ENCODE measurements at regions not wholly inside any gene's neighbourhood (a gene's known extent, or its start where the extent isn't known, plus 50 kb on each side); places are given as distances from the start of the nearest gene placed in this dataset.

DNA sequence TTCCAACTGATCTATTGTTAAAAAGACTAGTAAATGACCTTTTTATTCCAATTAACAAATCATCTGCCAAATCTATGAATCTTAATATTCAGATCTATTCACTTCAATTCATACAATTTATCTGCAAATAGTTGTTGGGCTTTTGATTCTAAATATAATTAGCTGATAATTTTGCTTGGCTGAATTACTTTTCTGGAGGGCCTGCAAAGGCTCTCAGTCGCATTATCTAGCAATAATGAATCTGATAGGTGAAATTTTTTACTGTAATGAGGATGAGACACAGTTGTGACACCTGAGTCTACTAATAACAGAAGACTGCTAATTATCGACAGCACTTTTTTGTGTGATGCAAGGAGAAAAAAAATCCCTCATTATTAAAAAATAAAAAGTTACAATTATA, 565.1 kb downstream of the ZEB2 start:
- DNase-seq (ENCODE audit: low spot score), result no peak

DNA sequence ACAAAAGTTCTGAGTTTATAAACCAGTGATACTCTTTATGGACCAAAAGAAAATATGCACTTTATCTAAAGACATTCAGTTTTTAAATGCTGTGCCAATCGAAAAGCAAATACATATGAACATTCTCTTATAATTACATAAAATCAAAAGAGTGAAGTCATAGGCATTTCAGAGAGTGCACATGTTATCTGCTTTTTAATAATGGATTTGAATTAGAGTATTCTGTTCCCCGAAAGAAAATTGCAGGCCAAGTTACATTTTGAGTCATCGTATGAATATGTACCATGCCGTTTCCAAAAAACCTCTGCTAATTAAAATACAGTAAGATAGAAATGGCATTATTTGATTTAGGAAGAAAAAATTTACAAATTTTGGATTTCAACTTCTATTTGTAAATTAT, 565.7 kb downstream of the ZEB2 start:
- DNase-seq (ENCODE audit: low spot score), result no peak

DNA sequence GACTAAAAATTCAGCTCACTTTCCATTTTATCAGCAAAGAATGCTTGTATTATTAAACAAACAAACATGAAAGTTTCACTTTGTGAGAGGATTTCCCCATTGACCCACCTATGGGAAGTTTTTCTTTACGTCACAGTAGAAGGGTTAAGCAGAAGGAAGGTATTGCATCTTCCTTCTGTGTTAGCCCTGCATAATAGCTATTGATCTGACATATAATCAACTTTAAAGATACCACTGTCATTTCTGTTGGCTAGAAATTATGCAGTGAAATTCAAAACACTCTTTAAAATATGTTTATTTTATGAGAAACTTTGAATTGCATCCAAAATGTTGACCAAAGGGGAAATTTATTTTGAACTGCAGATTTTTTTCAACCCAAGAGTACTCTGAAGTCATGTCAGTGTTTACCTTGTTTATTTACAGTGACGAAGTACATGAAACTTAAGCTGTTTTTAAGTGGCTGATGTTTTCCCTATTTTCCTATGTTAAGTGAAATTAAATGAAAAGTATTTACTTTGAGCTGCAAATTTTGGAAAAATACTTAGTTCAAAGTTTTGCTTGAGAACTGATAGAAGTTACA, 566.4 kb downstream of the ZEB2 start:
- no peak for DNase-seq (ENCODE audit: low spot score)

DNA sequence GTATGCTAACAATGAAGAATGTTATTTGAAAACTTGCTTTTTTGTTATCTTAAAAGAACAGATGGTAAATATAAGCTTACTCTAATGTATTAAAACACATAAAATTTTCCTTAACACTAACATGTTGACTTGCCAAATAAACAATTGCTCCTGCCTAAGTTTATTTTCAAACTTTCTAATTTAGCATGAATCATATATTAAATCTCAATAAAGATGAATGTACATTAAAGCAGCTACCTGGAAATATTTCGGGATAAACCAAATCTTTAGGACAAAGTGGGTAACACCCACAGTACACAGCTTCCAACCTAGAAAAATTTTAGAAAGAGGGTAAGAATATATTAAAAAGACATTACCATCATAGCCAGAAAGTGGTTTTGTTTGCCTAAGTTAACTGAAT, 567.4 kb downstream of the ZEB2 start:
- DNase-seq (ENCODE audit: low spot score), result no peak

DNA sequence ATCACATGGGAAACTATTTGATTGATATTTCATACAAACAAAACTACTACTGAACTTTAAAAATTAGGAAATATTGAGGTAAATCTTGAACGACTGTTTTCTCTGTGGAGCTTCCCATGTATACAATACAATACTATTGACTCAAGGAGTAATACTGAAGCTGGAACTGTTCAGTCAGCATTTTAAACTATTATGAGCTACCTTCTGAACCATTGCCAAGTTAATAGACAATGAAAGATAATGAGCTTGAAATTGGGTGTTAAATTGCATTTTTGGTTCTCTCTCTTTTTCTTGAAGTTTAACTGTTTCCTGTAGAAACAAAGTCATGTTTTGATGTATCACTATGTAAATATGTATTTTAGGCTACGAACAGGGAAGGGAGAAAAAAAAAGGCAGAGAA, 569.2 kb downstream of the ZEB2 start:
- DNase-seq (ENCODE audit: low spot score), result no peak

DNA sequence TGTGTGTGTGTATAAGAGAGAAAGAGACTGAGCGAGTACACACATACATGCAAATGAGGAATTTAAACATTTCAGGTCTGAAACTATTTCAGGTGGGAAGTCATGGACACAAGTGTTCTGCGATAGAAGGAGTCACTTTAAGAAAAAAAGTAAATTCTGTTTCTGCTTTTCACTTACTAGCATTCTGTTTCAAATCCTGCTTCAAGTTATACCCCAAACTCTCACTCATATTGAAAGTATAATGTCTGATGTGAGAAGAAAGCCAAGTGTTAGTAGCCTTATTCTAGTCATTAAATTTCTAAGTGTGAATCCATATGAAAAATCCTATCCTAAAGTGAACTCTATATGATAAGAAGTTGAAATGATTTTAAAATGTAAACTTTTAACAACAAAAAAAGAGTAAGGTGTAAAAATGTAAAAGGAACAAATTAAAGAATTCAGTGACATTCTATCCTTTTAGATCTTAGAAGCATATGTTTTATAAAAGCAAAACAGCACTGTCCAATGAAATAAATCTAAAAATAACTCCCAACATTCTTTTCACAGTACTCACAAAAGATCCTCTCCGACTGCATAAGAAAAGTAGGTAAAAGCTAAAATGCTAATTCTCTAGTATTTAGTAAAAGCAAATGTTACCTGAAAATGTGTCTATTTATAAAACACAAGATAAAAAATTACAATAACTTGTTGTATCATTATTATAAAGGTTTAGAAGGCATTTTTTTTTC, 570.6 kb downstream of the ZEB2 start:
- DNase-seq (ENCODE audit: low spot score), result no peak

DNA sequence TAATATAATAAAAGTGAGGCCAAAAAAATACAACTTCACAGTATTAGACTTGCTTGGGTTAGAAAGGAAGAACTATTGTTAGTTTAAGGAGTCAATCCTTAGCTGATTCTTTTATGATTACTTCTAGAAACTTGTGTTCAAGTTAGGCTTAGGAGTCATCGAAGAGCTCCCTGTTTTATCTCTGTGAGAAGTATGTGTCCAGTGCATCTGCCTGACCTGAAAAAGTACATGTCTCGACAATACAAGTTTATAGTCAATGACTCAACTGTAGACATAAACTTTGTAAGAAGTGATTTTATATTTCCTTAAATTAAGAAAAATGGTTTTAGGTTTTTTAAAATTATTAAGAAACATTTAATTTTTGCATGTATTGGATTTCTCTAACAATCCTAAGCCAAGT, 571.2 kb downstream of the ZEB2 start:
- DNase-seq (ENCODE audit: low spot score), result no peak

DNA sequence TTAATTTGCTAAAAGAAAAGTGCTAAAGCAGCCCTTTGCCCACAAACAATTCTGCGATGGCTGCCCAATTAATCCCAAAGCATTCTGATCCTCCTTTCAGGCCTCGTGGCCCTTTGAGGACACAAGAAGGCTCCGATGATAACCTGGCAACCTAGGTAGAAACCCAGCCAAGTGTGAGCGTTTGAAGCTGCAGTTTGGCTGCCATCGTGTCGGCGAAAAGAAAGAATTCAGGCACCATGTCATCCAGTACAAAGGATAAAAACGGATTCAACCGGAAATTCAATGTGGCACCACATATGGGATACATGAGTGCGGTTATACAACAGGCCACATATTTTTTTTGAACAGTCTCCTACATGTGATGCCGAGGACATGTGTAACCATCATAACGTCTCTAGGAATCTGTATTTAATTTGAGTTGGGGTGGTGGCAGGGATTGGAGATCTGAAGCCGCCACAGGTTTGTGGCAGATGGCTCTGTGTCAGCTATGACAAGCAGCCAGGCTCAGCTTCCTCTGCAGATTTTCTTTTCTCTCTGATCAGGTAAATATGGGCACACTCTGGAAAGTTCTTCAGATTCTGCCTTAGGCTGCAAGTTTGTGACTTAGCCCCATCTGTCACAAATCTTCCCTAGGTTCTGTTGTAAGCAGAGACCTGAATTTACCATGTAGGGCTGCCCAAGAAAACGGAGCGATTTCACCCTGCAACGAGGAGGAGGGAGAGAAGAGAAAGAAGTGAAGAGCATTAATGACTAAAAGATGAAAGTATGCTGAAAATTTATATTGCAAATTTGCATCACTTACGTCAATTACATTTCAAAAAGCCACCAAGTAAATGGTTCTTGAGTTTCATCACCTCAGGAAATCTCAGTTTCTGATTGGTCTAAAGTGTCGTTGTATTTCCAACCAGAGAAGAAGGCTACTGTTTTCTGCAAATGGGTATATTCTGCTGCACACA, 573.2 kb downstream of the ZEB2 start:
- no peak for DNase-seq (ENCODE audit: low spot score)

DNA sequence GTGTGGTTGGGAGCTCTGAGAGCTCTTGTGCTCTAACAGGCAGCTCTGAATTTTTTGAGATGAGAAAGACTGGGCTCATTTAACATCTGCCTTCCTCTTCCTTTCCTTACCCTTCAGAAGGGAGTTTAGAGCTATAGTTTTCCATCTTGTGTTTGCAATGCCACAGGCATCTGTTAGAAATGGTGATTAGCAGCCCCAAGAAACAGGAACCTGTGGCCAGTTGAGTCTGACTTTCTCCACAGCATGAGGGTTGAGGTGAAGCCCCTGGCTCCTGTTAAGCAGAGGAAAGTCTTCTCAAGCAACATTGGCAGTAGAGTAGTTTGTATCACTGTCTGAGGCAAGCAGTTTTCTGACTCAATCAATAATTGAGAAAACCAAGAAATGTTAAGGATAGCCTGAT, 577.4 kb downstream of the ZEB2 start:
- no peak for DNase-seq (ENCODE audit: low spot score)

DNA sequence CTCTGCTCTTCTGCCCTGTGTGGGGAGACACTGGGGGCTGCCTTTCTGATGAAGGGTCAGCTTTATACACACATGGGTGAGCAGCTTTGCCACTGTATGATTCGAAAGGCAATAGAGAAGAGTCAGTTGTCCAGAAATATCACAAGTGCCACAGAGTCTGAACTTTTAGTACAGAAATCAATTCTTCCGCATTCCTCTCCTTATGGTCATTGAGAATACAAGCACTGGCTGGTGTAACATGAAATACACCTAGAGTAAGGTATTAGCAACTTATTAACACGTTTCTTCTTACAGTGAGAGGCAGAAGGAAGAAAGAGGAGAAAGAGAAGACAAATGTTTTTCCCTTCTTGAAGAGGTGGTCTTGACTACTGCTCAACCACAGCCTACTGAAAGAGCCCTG, 579.2 kb downstream of the ZEB2 start:
- no peak for DNase-seq (ENCODE audit: low spot score)

DNA sequence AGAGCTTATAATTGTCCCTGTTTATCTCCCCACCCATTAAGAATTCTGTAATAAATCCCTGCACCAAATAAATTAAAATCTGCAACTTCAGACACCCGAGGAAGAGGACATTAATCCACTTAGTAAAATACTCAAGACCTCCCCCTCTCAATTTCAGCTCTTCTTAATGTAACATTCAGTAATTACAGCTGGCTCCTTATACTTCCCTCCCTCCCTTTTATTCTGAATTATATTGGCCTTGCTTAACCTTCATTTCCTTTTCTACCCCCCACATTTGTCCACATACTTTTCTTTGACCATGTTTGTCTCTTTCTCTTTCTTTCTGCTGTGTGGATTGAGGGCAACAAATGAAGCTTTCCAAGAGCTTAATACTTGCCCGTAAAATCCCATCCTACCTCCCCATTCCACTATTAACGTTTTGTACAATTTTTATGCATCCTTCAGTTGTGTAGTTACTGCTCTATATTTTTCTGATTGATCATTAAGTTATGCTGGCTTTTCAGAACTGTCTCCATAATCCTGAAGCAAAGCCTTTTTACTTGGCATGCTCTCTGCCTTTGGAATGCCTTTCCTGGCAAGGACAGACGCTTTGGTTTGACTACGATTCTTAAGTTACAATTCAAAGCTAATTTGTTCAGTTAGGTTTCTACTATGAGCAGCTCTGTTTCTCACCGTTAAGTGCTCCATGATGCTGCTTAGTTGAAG, 580.1 kb downstream of the ZEB2 start:
- DNase-seq (ENCODE audit: low spot score), result no peak

DNA sequence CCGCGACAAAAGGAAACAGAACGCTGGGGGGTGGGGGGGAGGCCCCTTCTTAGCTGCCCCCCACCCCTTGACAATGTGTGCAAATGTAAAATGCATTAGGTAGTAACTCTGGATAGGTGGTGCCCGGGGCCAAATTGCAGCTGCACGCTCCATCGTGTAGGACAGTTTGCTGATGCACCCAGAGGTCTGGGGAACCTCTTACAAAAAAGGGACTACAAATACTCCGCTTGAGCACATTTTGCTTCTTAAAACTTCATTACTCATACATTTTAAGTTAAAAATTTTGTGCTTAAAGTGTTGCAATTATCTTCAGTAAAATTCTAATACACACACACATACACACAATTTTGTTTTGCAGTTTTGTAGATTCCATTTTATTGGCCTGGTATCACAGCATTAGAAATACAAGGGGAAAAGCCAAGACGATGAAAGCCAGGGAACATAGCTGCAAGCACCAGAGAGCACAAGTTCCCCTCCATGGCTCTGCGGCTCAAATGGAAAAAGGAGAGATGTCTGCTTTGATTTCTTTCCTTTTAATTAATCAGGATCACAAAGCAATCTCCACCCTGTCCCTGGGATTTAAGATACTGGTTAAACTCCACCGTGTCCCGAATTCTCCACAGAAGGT, 582.1 kb downstream of the ZEB2 start:
- peak; percentile 16 for DNase-seq (ENCODE audit: low spot score)

DNA sequence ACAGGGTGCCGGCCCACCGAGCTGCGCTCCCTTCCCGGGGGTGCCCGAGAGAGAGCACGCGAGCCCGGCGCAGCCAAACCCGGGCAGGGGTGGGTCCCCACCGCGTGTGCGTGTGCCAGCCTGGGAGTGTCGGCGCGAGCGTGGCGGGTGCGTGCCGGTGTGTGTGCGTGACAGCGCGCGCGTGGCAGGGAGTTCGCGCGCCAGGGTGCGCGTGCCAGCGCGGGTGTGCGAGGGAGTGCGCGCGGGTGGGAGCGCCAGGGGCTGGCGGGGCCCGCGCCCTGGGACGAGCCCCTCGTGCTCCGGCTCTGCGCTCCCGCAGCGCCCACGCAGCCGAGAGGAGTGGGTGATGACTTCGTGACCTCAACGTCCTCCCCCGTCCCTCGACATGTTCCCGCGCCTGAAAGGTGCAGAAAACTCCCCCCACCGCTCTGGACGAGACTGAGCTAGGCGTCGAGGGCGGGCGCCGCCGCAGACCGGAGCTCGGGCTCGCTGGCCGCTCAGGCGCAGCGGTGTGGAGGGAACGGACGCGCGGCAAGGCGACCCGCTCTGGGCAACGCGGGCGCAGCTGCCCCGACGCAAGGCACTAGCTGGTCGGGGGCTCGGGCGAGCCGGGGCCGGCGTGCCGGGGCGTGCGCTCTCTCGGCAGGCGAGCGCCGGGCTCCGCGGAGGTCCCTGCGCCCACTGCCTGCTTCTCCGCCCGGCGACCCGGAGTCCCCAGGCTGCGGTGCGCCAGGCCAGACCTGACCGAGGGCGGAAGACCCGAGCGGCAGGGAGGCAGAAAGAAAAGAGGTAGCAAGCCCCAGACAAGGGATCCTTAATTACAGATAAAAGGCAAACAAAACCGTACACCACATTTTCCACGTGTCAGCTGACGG, 582.8 kb downstream of the ZEB2 start:
- DNase-seq (ENCODE audit: low spot score), result peak; percentile 25

DNA sequence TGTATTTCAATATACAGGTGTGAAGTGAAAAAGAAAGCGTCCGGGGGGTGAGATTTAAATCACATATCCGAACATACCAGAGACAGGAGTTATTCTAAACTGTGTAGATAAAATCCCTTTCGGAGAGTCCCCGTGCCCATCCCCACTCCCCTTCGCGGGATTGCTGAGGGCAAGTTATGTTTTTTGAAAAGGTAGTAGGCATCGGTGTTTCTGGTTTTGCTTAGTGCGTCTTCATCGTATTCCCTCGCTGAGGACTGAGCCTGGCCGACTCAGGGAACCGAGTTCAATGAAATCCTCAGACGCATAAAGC, 583.4 kb downstream of the ZEB2 start:
- no peak for DNase-seq (ENCODE audit: low spot score)

DNA sequence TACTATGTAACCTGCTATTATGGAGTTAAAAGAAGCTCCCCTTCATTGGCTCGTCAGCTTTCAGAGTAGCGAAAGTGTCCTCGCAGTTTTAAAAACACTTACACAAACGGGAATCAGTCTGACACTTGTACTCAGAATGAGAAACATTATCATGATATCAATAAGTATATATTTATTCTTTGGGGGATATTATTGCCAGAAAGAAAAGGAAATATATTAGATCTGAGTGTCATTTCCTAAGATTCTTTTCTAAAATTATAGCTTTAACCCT, 584.5 kb downstream of the ZEB2 start:
- DNase-seq (ENCODE audit: low spot score), result no peak

DNA sequence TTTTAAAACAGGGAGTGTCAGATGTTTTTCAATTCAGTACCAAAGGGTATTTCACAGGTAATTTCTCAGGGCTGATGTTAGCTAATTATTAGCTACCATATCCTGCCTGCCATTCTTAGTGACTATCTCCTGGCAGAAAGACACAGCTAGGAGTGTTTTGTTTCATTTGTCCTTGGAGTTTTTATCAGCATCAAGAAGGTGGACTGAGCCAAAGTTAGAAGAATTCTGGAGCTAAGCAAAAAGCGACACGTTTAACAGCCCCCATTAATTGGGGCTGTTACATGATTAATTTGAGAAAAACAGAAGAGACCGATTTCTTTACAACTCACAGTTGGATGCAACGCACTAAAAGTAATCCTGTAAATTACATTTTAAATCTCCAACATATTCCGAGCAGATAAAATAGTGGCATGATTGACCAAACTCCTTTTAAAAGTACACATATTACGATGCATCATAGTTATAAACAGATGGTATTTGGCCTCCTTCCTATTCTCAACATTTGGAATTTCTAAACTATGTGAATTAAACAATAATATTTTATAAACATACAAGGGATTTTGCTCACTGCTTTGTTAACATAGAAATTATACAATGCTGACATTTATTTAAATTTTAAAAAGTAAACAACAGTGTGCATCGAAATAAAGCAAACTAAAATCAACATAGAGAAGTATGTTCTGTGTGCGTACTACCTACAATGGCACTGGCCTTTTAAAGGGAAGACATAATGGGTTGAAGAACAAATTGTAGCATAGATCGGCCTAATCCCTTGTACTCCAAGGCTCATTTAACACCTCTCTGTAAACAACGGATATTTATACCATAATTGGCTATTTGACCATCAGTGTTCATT, 585.1 kb downstream of the ZEB2 start:
- no peak for DNase-seq (ENCODE audit: low spot score)

DNA sequence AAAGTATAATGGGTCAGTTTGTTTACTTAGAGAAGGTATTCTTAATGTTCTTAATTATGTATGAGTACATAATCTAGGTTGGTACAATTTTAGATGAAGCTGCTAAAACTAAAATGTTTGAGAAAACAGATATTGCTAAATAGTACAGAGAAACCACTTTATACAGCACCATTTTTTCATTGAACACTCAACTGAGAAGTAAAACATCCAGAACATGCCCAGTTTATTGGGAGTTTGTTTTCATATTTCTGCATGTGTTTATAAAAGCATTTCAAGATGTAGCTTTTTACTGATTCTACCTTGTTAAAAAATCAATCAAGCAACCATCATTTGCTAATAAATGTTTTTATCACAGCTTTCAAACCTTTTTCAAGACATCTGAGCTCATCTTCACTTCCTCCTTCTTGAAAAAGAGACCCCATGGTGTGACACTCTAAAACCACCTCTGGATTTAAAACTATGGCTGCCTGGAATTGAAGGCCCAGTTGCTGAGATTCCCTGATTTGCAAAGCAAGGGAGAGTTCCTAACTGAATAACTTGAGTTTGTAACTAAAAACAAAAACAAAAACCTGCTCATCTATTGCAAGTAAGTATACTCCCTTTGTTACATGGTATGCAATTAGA, 585.9 kb downstream of the ZEB2 start:
- DNase-seq (ENCODE audit: low spot score), result no peak

DNA sequence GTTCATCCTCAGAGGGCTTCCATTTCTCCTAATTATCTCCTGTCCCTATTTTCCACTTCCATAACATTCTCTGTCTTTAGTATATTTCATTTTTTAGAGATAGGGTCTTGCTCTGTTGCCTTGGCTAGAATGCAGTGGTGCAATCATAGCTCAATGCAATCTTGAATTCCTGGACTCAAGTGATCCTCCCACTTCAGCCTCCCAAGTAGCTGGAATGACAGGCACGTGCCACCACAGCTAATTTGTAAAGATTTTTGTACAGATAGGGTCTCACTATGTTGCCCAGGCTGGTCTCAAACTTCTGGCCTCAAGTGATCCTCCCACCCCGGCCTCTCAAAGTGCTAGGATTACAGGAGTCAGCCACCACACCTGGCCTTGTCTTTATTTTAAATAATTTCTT, 589.0 kb downstream of the ZEB2 start:
- DNase-seq (ENCODE audit: low spot score), result no peak

DNA sequence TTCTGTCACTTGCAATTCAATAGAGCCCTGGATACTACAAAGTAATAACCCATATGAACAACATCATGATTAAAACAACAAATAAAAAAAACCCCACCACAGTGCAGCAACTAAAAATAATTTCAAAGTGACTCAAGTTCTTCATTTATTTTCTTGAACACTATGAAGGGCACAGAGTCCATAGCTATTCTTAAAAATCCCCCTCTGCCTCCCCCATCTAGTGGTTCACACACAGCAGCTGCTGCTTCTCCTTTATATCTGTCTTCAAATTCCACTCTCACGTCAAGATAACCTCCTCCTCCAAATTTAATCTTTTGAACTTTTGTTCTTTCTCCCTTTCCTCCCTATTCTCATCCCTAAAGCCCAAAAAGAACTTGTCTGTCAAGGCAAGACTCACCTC, 591.3 kb downstream of the ZEB2 start:
- no peak for DNase-seq (ENCODE audit: low spot score)

DNA sequence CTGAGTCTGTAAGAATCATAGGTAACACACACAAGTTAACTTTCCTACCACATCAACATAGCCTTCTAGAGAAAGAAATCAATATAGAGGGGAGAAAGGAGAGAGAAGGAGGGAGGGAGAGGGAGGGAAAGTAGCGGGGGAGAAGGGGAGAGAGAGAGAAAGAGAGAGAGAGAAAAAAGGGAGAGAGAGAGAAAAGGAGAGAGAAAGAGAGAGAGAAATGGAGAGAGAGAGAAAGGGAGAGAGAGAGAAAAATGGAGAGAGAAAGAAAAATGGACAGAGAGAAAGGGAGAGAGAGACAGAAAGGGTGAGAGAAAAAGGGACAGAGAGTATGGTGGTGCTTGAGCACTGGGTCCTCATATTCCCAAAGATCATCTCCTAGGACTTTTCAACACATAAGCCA, 591.7 kb downstream of the ZEB2 start:
- DNase-seq (ENCODE audit: low spot score), result no peak
